ENCODE measurements at regions not wholly inside any gene's neighbourhood (a gene's known extent, or its start where the extent isn't known, plus 50 kb on each side); places are given as distances from the start of the nearest gene placed in this dataset.

DNA sequence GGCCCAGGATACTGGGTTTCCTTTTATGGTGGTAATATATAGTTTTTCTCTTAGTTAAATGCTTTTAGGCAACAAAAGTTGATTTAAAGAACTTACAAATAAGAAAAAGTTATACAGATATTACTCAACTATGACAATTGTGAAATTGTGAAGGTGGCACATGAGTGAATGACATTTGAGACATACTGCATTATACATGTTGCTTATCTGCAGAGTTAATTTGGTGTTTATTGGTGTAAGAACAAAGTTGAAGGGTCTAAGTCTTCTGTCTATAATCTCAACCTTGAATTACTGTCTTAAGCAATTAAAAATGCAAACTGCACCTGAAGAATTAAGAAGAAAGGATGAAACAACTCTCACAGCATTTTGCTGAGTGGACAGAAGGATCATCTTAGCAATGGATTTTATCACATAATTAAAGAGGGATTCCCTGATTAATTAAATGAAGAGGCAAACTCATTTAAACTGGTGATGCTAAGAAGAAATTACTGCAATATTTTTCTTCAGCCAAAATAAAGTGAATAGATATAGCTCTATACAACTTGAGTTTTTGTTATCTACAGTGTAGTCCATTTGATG lies 298.9 kb upstream of the TGFBR2 start:
- Histone ChIP-seq H3K4me3 (ENCODE audit: low read depth, low read length) (no peak overlapping the region), H3K27me3 (ENCODE audit: insufficient read depth, low read length) (no peaks in the 10 kb centered on the region), H2AFZ (ENCODE audit: low read length, unreplicated experiment) (peak overlapping the region; percentile 49), H3K79me2 (ENCODE audit: control insufficient read depth, insufficient read depth, low read length, unreplicated experiment) (no peaks in the 10 kb centered on the region), H3K36me3 (ENCODE audit: insufficient read depth, low read length) (no peaks in the 10 kb centered on the region), H3K27ac (ENCODE audit: low read depth, low read length) (peak overlapping the region; percentile 68), H3K4me1 (ENCODE audit: control insufficient read depth, insufficient read depth, low read length, unreplicated experiment) (peaks cover 18% of the 10 kb centered on the region)

DNA sequence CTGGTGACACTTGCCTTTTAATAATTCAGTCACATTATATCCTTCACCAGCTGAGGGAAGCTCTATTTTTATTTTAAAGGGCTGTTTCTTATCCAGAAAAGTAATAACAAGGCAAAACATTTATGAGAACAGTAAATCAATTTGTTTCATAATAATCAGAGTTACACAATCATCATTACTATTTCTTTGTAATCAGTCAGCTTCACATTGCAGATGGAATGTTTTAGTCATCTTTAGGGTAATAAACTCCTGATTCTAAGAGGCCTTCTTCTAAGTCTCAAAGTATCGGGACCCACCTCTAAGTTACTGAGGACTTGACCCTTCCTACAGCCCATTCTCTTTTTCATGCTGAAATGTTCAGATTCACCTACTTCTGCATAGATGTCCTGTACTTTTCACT lies 298.3 kb upstream of the TGFBR2 start:
- H3K27me3 ChIP-seq (ENCODE audit: insufficient read depth, low read length), result no peaks in the 10 kb centered on the region
- peak overlapping the region; percentile 49 for H2AFZ ChIP-seq (ENCODE audit: low read length, unreplicated experiment)
- H3K4me1 ChIP-seq (ENCODE audit: control insufficient read depth, insufficient read depth, low read length, unreplicated experiment), result peaks cover 18% of the 10 kb centered on the region
- H3K79me2 ChIP-seq (ENCODE audit: control insufficient read depth, insufficient read depth, low read length, unreplicated experiment), result no peaks in the 10 kb centered on the region
- peak overlapping the region; percentile 68 for H3K27ac ChIP-seq (ENCODE audit: low read depth, low read length)
- no peak overlapping the region for H3K4me3 ChIP-seq (ENCODE audit: low read depth, low read length)
- no peaks in the 10 kb centered on the region for H3K36me3 ChIP-seq (ENCODE audit: insufficient read depth, low read length)

DNA sequence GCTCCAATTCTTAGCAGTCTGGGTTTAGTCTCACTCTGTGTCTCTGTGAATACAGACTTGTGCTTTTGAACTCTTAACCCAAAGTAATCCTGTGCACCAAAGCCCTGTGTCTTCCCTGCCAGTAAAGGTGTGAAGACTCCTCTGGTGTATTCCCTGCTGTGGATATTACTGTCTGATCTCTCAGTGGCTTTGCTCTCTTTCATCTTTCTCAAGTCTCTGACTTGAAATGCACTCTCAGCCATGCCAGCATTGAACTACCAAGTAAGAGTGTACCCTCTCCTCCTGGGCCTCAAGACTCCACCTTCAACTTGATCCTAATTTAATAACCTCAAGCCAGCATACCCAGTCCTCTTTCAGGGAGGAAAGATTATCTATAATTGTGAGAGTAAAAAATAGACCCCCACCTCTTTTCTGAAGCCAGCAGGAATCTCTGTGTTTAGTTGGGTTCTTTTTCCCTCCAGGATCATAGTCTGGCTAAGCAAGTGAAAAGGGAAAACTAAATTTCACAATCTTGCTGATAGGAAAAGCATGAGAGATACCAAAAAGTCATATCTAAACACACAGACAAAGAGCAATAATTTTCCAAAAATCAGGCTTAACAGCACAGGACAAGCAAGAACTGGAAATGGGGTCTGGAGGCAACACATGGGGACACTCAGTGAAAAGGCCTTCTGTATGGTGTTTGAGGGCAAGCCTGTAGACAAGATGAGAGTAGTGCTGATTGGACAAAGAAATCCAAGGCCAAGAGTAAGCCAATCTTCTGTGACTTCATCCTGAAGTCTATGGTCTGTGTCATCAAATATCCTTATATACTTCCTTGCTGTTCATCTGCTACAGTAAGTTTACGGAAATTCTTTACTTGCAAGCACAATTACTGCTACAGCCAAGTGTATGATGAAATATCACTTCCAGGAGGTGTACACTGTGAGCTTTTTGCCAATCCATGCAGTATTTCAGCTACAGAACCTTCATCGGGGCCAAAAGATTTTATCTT lies 296.1 kb upstream of the TGFBR2 start:
- no peaks in the 10 kb centered on the region for H3K36me3 ChIP-seq (ENCODE audit: insufficient read depth, low read length)
- H2AFZ ChIP-seq (ENCODE audit: low read length, unreplicated experiment), result no peak overlapping the region
- no peaks in the 10 kb centered on the region for H3K27me3 ChIP-seq (ENCODE audit: insufficient read depth, low read length)
- no peak overlapping the region for H3K4me3 ChIP-seq (ENCODE audit: low read depth, low read length)
- H3K27ac ChIP-seq (ENCODE audit: low read depth, low read length), result no peak overlapping the region
- no peaks in the 10 kb centered on the region for H3K79me2 ChIP-seq (ENCODE audit: control insufficient read depth, insufficient read depth, low read length, unreplicated experiment)
- peaks cover 32% of the 10 kb centered on the region for H3K4me1 ChIP-seq (ENCODE audit: control insufficient read depth, insufficient read depth, low read length, unreplicated experiment)

DNA sequence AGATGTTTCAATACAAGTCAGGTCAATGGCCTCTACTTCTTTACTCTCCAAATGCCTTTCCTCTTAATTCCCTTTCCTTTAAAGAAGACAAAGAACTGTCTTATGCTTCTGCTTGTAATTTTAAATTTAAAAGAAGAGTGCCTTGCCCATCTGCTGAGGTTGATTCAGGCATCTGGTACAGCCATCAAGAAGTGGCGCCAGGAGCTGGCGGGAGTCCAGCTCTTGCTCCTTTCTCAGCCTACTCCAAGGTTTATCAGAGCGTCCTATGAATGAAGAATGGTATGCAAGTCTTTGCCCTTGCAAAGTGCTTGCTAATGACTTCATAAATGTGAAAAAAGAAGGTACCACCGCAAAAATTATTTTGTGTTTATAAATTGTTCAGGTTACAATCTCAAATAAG lies 294.6 kb upstream of the TGFBR2 start:
- H3K27me3 ChIP-seq (ENCODE audit: insufficient read depth, low read length), result no peaks in the 10 kb centered on the region
- no peak overlapping the region for H3K27ac ChIP-seq (ENCODE audit: low read depth, low read length)
- peaks cover 3% of the 10 kb centered on the region; the same call in 1 of the 2 replicates for H3K36me3 ChIP-seq (ENCODE audit: insufficient read depth, low read length)
- H3K4me3 ChIP-seq (ENCODE audit: low read depth, low read length), result no peak overlapping the region
- no peak overlapping the region for H2AFZ ChIP-seq (ENCODE audit: low read length, unreplicated experiment)
- H3K4me1 ChIP-seq (ENCODE audit: control insufficient read depth, insufficient read depth, low read length, unreplicated experiment), result peaks cover 42% of the 10 kb centered on the region
- no peaks in the 10 kb centered on the region for H3K79me2 ChIP-seq (ENCODE audit: control insufficient read depth, insufficient read depth, low read length, unreplicated experiment)

DNA sequence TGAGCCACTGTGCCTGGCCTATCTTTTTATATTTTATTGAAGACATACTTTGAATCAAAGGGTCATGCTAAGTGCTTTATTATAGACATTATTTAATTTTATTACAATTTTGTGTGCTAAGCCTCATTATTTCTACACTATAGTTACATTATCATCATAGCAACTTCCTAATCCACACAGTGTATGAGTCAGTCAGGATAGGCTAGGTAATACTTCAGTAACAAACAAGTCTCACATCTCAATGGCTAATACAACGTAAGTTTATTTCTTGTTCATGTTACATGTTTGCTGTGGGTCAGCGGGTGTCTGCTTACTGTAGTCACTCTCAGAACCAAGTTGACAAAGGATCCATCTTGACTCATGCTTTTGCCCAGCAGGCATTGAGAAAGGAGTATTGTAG lies 292.6 kb upstream of the TGFBR2 start:
- Histone ChIP-seq H3K4me3 (ENCODE audit: low read depth, low read length) (no peak overlapping the region), H3K27me3 (ENCODE audit: insufficient read depth, low read length) (no peaks in the 10 kb centered on the region), H3K36me3 (ENCODE audit: insufficient read depth, low read length) (peaks cover 19% of the 10 kb centered on the region), H3K4me1 (ENCODE audit: control insufficient read depth, insufficient read depth, low read length, unreplicated experiment) (peaks cover 24% of the 10 kb centered on the region), H3K27ac (ENCODE audit: low read depth, low read length) (peak overlapping the region; percentile 87; the same call in 1 of the 2 replicates), H3K79me2 (ENCODE audit: control insufficient read depth, insufficient read depth, low read length, unreplicated experiment) (no peaks in the 10 kb centered on the region), H2AFZ (ENCODE audit: low read length, unreplicated experiment) (no peak overlapping the region)

DNA sequence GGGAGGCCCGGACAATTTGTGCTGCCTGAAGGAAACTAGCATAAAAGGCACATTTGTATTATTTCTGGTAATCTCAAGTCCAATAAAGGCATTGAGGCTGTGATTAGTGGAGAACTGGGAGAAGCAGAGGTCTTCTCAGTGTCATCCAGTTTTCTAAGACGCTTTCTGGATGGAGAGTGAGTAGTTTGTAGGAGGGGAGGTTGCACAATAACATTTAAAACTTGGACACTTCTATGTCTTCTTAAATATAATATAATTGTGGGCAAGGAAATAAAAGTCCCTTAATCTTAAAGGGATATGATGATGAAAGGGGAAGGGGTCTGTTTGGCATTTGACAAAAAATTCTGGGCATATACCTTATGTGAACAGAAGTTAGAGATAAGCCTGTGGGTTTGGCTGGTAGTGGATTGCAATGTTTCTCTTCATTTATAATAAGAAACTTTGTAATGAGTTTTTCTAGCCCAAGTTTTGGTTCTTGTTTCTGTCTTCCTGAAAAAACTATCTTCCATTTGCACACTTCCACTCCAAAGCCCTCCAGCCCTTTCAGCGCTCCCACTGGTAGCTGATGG lies 291.6 kb upstream of the TGFBR2 start:
- no peaks in the 10 kb centered on the region for H3K79me2 ChIP-seq (ENCODE audit: control insufficient read depth, insufficient read depth, low read length, unreplicated experiment)
- H3K4me1 ChIP-seq (ENCODE audit: control insufficient read depth, insufficient read depth, low read length, unreplicated experiment), result peaks cover 33% of the 10 kb centered on the region
- peak overlapping the region; percentile 57 for H2AFZ ChIP-seq (ENCODE audit: low read length, unreplicated experiment)
- peaks cover 19% of the 10 kb centered on the region for H3K36me3 ChIP-seq (ENCODE audit: insufficient read depth, low read length)
- H3K27ac ChIP-seq (ENCODE audit: low read depth, low read length), result peak overlapping the region; percentile 87
- no peak overlapping the region for H3K4me3 ChIP-seq (ENCODE audit: low read depth, low read length)
- no peaks in the 10 kb centered on the region for H3K27me3 ChIP-seq (ENCODE audit: insufficient read depth, low read length)

DNA sequence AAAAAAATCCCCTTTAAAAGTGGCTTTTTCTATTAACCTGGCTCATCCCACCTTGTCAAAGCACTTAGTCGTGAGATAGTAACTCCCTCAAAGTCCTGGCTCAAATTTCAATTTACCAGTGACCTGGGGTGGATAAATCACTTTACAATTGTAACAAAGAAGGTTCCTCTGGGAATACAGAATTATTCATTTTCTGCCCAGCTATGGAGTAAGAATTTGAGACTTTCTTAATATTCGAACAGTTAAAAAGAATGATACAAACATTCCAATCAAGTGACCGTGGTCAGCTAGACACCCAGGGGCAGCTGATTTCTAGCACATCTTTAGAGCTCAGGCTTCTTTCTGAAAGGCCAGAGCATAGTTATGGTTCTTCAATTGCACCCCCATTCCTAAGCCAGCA lies 291.0 kb upstream of the TGFBR2 start:
- H3K4me1 ChIP-seq (ENCODE audit: control insufficient read depth, insufficient read depth, low read length, unreplicated experiment), result peaks cover 36% of the 10 kb centered on the region
- peaks cover 19% of the 10 kb centered on the region for H3K36me3 ChIP-seq (ENCODE audit: insufficient read depth, low read length)
- H3K27me3 ChIP-seq (ENCODE audit: insufficient read depth, low read length), result no peaks in the 10 kb centered on the region
- H2AFZ ChIP-seq (ENCODE audit: low read length, unreplicated experiment), result peak overlapping the region; percentile 57
- no peaks in the 10 kb centered on the region for H3K79me2 ChIP-seq (ENCODE audit: control insufficient read depth, insufficient read depth, low read length, unreplicated experiment)
- H3K27ac ChIP-seq (ENCODE audit: low read depth, low read length), result peak overlapping the region; percentile 87
- no peak overlapping the region for H3K4me3 ChIP-seq (ENCODE audit: low read depth, low read length)

DNA sequence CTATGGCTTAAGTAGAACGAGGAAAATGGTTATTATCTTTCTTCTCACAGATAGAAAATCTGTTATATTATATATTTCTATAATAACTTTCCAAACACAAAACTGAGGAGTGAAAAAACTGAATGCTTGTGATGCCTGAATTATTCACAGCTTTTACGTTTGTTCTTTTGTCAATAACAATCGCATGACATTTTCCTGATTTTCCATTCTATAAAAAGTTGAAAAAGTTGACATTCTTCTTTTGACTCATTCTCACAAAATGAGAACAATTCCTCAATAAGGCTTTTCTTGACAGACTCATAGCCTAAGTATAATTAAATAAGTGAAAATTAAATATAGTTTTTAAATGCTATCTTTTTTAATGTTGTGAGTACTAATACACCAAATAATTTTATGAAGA lies 288.8 kb upstream of the TGFBR2 start:
- Histone ChIP-seq H3K36me3 (ENCODE audit: insufficient read depth, low read length) (peaks cover 19% of the 10 kb centered on the region), H3K27me3 (ENCODE audit: insufficient read depth, low read length) (no peaks in the 10 kb centered on the region), H2AFZ (ENCODE audit: low read length, unreplicated experiment) (no peak overlapping the region), H3K79me2 (ENCODE audit: control insufficient read depth, insufficient read depth, low read length, unreplicated experiment) (no peaks in the 10 kb centered on the region), H3K4me1 (ENCODE audit: control insufficient read depth, insufficient read depth, low read length, unreplicated experiment) (peaks cover 36% of the 10 kb centered on the region), H3K27ac (ENCODE audit: low read depth, low read length) (no peak overlapping the region), H3K4me3 (ENCODE audit: low read depth, low read length) (no peak overlapping the region)

DNA sequence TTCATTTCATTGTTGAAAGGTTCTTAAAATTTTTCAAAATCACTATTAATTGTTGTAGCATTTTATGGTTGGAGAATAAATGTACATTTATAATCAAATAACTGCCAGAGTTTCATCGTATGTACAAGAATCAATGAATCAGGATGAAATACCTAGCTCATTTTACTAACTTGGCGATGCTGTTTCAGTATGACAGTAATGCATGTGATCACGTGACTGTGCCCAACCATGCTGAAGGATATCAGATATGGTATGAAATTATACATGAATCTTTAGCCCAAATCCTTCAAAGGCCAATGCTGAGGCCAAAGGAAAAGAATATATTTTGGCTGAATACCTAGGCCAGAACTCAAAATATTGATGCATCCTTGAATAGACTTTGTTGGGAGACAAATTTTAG lies 288.3 kb upstream of the TGFBR2 start:
- Histone ChIP-seq H3K27ac (ENCODE audit: low read depth, low read length) (no peak overlapping the region), H3K79me2 (ENCODE audit: control insufficient read depth, insufficient read depth, low read length, unreplicated experiment) (no peaks in the 10 kb centered on the region), H2AFZ (ENCODE audit: low read length, unreplicated experiment) (no peak overlapping the region), H3K27me3 (ENCODE audit: insufficient read depth, low read length) (no peaks in the 10 kb centered on the region), H3K4me1 (ENCODE audit: control insufficient read depth, insufficient read depth, low read length, unreplicated experiment) (peaks cover 36% of the 10 kb centered on the region), H3K36me3 (ENCODE audit: insufficient read depth, low read length) (peaks cover 19% of the 10 kb centered on the region), H3K4me3 (ENCODE audit: low read depth, low read length) (no peak overlapping the region)

DNA sequence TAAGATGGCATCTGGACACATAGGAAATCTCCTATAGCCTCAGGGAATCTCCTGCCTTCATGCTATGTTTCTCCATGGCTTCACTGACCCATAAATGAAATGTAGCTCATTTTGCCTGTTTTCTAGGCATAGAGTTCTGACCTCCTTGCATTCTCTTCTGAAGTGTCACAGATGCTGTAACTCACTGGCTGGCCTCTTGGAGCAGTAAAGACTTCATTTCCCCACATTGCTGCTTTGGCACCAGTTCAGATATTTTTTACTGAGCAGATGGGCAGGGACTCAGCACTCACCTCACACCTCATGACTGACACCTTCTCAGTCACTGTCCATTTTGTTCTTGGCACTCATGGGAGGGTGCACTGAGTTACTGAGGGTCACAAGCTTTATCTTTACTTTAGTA lies 286.7 kb upstream of the TGFBR2 start:
- H3K27me3 ChIP-seq (ENCODE audit: insufficient read depth, low read length), result no peaks in the 10 kb centered on the region
- H3K4me3 ChIP-seq (ENCODE audit: low read depth, low read length), result no peak overlapping the region
- H3K79me2 ChIP-seq (ENCODE audit: control insufficient read depth, insufficient read depth, low read length, unreplicated experiment), result no peaks in the 10 kb centered on the region
- H3K27ac ChIP-seq (ENCODE audit: low read depth, low read length), result no peak overlapping the region
- peak overlapping the region; percentile 36 for H2AFZ ChIP-seq (ENCODE audit: low read length, unreplicated experiment)
- H3K4me1 ChIP-seq (ENCODE audit: control insufficient read depth, insufficient read depth, low read length, unreplicated experiment), result peaks cover 28% of the 10 kb centered on the region
- peaks cover 19% of the 10 kb centered on the region for H3K36me3 ChIP-seq (ENCODE audit: insufficient read depth, low read length)
